Hepatic stellate cell (primary cell): ENCODE measurements at regions not wholly inside any gene's neighbourhood (a gene's known extent, or its start where the extent isn't known, plus 50 kb on each side); places are given as distances from the start of the nearest gene placed in this dataset.

Experiments
- DNase-seq: peaks from one replicate; pipeline ENCODE4 v3.0.0; 2011; ENCODE audit warnings: low spot score

DNA sequence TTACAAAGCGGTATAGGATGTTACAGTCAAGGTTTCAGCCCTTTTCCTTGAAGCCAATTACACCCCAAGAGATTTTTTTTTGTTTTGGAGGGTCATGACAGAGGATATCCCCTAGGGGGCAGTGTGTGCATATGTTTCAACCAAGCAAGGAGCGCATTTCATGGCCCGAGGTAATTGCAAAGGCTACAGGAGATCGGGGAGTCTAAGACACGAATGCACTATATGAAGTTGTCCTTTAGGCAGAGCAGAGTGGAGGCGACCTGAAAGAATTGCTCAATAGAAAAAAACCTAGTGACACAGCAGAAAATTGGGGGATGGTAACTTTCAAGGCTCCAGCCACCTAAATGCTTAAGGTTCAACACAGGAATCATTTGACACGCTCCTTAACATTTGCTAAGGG is 219.8 kb upstream of the PARD3B start:
- DNase-seq = peak; percentile 65

- no peak for DNase-seq
Observed at GRCh38 chr2:204328373-204328772, 216.9 kb upstream of the PARD3B start.

GRCh38 chr2:204329016-204329415 is 216.3 kb upstream of the PARD3B start:
- no peak for DNase-seq

- no peak for DNase-seq
Observed at GRCh38 chr2:204329532-204329931, 215.7 kb upstream of the PARD3B start.

DNA sequence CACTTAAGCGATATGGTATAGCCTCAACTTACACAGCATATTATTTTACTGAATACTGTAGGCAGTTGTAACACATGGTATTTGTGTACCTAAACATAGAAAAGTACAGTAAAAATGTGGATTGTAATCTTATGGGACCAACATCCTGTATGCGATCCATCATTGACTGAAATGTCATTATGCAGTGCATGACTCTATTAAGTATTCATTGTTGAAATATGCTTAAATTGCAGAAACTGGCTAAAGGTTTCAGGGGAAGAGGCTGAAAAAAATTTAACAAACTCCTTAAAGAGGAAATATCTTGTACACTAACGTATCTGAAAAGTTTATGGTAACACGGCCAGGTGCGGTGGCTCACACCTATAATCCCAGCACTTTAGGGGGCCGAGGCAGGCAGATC is 214.1 kb upstream of the PARD3B start:
- no peak for DNase-seq

DNA sequence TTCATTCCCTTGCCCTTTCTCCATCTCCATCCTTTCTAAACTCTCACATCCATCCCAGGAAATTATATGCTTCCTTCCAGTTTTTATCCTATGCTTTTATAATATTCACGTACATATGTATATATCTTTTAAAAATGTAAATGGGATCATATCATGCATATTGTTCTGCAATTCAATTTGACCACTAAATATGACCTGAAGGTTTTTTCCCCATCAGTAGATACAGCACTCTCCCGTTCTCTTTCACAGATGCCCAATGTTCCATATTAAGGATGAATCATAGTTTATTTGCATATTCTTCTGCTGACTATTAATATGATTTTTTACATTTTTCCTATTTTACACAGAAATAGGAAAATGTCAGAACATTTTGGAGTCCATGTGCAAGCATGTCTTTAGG is 213.3 kb upstream of the PARD3B start:
- DNase-seq = no peak

GRCh38 chr2:204332706-204333105 is 212.6 kb upstream of the PARD3B start:
- DNase-seq = no peak

- no peak for DNase-seq
Observed at GRCh38 chr2:204333861-204334260, 211.4 kb upstream of the PARD3B start.

- DNase-seq = no peak
Observed at GRCh38 chr2:204335451-204336058, 209.7 kb upstream of the PARD3B start.

- DNase-seq = no peak
Observed at GRCh38 chr2:204336153-204336744, 209.0 kb upstream of the PARD3B start.

DNA sequence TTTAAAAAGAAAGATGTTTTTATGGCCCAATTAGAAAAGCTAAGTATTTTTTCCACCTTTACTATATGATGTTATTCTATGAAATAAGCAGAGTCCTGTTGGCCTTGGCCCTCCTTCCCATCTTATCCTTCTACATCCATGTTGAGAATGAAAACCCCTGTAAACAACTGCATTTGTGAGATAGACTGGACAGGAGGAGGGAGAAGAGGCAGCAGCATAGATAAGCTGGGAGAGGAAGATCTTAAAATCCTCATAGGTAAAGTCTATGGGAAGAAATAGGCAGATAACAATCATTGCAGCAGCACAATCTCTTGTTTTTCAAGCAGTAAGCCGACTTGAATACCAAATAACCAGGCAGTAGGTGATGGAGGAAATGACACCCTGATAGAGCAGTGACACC is 207.6 kb upstream of the PARD3B start:
- DNase-seq = no peak

GRCh38 chr2:204339212-204339715 is 206.0 kb upstream of the PARD3B start:
- no peak for DNase-seq

- no peak for DNase-seq
Observed at GRCh38 chr2:204340511-204340910, 204.8 kb upstream of the PARD3B start.

DNA sequence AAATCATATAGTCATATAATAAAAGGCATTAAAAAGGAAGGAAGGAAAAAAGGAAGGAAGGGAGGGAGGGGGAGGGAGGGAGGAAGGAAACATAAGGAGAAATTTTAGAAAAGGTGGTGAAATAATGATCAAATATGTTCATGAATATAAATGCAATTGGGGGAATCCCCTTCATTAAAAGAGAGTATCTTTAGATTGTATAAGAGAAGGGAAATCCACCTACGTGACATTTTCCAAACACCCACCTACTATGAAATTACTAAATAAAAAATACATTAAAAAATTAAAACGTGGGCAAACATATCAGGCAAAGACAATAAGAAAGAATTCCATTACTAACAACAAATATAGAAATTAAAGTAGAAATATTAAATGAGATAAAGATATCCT is 203.4 kb upstream of the PARD3B start:
- DNase-seq = no peak

DNA sequence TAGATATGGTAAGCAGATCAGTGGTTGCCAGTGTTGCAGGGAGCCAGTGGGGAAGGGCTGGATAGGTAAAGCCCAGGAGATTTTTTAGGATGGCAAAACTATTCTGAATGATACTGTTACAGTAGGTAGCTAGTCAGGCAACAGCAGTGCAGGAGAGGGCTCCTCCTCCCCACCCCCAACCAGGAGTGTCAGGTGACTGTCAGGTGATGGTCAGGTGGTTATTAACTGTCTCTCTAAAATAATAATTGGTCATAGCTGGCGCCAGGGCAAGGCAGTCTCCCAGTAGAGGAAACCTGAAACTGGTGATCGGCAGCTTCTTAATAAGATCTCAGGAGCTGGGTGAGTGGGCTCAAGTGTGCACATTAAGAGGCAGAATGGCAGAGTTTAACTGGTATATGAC is 201.6 kb upstream of the PARD3B start:
- no peak for DNase-seq

GRCh38 chr2:204344119-204344518 is 201.2 kb upstream of the PARD3B start:
- no peak for DNase-seq

- no peak for DNase-seq
Observed at GRCh38 chr2:204346906-204347305, 198.4 kb upstream of the PARD3B start.

DNA sequence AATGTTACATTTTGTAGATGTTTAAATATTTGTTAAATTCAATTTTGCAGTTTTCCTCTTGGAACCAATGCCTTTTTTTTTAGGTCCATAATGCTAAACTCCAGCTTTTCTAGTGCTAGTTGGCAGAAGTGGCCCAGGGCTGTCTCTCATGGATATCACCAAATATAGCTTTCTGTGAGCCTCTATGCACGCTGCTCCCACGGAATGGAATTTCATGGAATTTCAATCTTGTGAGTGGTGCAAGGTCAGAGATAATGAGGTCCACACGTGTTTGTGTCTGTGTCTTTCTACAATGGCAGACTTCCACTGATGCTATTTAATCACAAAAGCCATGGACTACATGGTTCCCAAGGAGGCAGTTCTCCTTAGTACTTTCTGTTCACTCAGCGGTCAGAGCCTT is 191.5 kb upstream of the PARD3B start:
- peak; percentile 14 for DNase-seq

DNA sequence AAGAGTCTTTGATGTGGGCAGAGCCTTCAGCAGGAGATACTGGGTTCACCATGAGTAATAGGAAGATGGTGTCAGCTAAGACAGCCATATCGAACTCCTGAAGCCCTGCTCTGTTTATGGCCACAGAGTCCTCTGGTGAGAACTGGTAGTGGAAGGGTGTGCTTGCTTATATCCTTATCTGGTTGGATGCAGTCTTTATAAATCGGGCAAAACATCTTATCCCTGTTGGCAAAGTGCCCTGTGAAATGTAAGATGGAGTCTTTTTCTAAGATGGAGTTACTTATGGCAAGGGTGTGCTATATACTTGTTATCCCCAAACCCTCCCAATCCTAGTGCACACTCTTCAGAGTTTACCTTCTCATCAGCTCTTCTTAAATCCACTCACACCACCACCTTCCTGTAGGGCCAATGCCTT is 190.8 kb upstream of the PARD3B start:
- DNase-seq = no peak

- DNase-seq = no peak
Observed at GRCh38 chr2:204355688-204356087, 189.6 kb upstream of the PARD3B start.

DNA sequence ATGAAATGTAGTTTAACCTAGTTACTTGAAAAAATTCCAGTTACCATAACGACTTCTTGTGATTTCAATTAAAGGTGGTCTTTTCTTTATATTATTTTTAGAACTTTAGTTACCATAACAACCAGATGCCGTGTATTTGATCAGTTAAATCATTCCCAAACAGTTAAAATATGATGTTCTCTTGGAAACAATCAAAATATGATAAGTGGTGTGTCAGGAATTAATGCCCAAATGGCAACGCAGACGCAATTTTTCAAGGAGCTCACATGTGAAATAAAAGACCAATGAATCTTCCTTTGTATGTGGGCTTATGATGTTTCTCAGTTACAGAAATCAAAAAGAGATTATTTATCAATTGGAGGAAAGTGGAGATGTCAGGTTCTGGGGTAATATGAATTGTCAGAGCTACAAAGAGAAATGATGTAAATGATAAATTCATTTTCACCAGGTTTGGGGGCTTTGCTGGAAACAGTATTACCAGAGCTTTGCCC is 189.1 kb upstream of the PARD3B start:
- DNase-seq = no peak

DNA sequence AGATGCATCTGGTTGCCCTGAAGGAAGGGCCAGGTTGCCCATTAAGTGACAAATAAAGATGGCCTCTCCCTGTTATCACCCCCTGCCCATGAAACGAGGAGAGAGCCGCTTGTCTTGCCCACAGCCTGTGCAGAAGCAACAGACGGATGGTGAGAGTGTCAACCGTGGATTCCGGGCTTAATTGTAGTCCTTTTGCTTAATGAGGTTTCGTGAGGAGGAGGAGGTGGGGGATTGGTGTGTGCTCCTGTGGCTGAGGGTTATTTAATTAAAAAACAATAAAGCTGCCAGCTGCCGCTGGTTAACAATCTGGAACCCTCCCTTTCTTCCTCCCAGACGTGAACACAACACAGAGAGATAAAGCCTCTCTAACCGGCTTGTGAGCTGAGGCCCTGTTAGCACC is 188.0 kb upstream of the PARD3B start:
- no peak for DNase-seq

DNA sequence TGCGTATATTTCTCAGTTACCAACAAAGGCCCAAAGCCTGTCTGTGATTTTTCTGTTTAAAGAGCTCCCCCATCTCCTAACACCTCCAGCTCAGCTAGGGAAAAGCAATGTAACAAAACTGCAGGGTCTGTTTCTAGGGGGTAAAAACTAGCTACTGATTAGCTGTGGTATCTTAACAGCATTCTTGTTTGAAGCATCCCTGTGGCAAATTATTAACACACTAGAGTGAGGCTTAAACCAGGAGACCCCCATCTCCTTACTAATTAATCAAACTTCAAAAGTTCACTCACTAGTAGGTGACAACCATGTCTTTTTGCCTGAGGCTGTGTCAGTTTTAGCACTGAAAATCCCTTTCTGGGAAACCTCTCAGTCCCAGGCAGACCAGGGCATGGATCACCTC is 186.2 kb upstream of the PARD3B start:
- DNase-seq = no peak
